HCT116 (cell line): ENCODE measurements at regions not wholly inside any gene's neighbourhood (a gene's known extent, or its start where the extent isn't known, plus 50 kb on each side); places are given as distances from the start of the nearest gene placed in this dataset.

Experiments used
- ATAC-seq: fragments of 200-7000 bp; cut with Tn5 transposase; 2 replicates; pipeline ENCODE4 v1.9.1; 2020; ENCODE audit warnings: mild to moderate bottlenecking, moderate library complexity
- BruUV-seq: library from RNA; stranded (reverse); fragments of 400-500 nt; replicated peaks from 2 replicates; lab custom pipeline; 2021; lab: Mats Ljungman, UMichigan
- CTCF ChIA-PET: fragments of 300-600 bp; sonication (Branson Sonifier 250); formaldehyde crosslinking; loops from one replicate; lab custom pipeline; 2021; ENCODE audit warnings: antibody characterized with exemption; lab: Charles Lee
- POLR2A ChIA-PET: fragments of 300-600, 350-600 bp; sonication (Branson Sonifier 250); formaldehyde crosslinking; loops from one replicate; lab custom pipeline; 2021; ENCODE audit warnings: antibody characterized with exemption; lab: Charles Lee
- RAD21 ChIA-PET, 2 experiments: fragments of 300-600 bp; sonication (Branson Sonifier 250); formaldehyde crosslinking; loops; one replicate each; lab custom pipeline; 2023; ENCODE audit warnings: low total read pairs in 2 of 2; ENCODE audit not compliant: uncharacterized antibody in 2 of 2, unreplicated experiment in 2 of 2, low non-redundant PET in 1 of 2; lab: Charles Lee
- DNase-seq: peaks from one replicate; pipeline ENCODE4 v3.0.0-alpha.2; 2010; ENCODE audit warnings: low read depth, low spot score
- H2AFZ ChIP-seq: fragments of 200-600 bp; shearing (Covaris generic), sonication (generic); 2 replicates; pipeline ENCODE4 v1.6.1; 2017; ENCODE audit warnings: low read depth, mixed run types, mixed read lengths, antibody characterized with exemption, low read length; ENCODE audit not compliant: poor library complexity, severe bottlenecking
- H3K27ac ChIP-seq: 2 replicates; pipeline ENCODE4 v1.5.1; 2012; ENCODE audit warnings: low read depth, low read length
- H3K27me3 ChIP-seq: fragments of 200-600 bp; sonication (generic); 2 replicates; pipeline ENCODE4 v1.6.1; 2016; ENCODE audit warnings: mixed run types, low read length, mixed read lengths; ENCODE audit not compliant: insufficient read depth
- H3K36me3 ChIP-seq, 2 experiments: fragments of 200-500 bp in 1 of 2; fragments of 200-600 bp in 1 of 2; sonication (Bioruptor generic) in 1 of 2; sonication (generic) in 1 of 2; 2 replicates each; pipeline versions ENCODE4 v1.5.1 to v1.6.1; 2014 to 2016; ENCODE audit warnings: low read length in 2 of 2, inconsistent platforms in 1 of 2, mixed read lengths in 1 of 2, mixed run types in 1 of 2; ENCODE audit not compliant: insufficient read depth in 2 of 2, control insufficient read depth in 1 of 2
- H3K4me1 ChIP-seq, 2 experiments: fragments of 200-600 bp in 1 of 2; sonication (generic) in 1 of 2; 2 replicates each; pipeline versions ENCODE4 v1.5.1 to v1.6.1; 2012 to 2017; ENCODE audit warnings: low read length in 2 of 2, inconsistent platforms in 1 of 2, mild to moderate bottlenecking in 1 of 2, mixed read lengths in 1 of 2, mixed run types in 1 of 2, moderate library complexity in 1 of 2; ENCODE audit not compliant: insufficient read depth in 2 of 2, control insufficient read depth in 1 of 2
- H3K4me2 ChIP-seq: fragments of 200-600 bp; sonication (generic); 2 replicates; pipeline ENCODE4 v1.6.1; 2017; ENCODE audit warnings: mixed run types, low read length, mixed read lengths
- H3K4me3 ChIP-seq, 2 experiments: fragments of 200-600 bp in 1 of 2; sonication (generic) in 1 of 2; replicated peaks in 1 of 2; 2 replicates each; pipeline ENCODE4 v1.5.1; 2011 to 2016; ENCODE audit warnings: low read length in 2 of 2, control low read depth in 1 of 2, low read depth in 1 of 2, mild to moderate bottlenecking in 1 of 2, mixed read lengths in 1 of 2, mixed run types in 1 of 2
- H3K79me2 ChIP-seq: fragments of 200-600 bp; sonication (generic); 2 replicates; pipeline ENCODE4 v1.6.1; 2017; ENCODE audit warnings: mild to moderate bottlenecking, mixed run types, low read length, moderate library complexity, mixed read lengths; ENCODE audit not compliant: insufficient read depth
- H3K9ac ChIP-seq: fragments of 200-600 bp; sonication (generic); 2 replicates; pipeline ENCODE4 v1.6.1; 2016; ENCODE audit warnings: low read length, mixed read lengths
- H3K9me2 ChIP-seq: fragments of 200-600 bp; sonication (generic), shearing (Covaris generic); 2 replicates; pipeline ENCODE4 v1.6.1; 2017; ENCODE audit warnings: mixed run types, mild to moderate bottlenecking, moderate library complexity; ENCODE audit not compliant: insufficient read depth
- H3K9me3 ChIP-seq, 2 experiments: fragments of 200-500 bp in 1 of 2; fragments of 200-600 bp in 1 of 2; sonication (Bioruptor generic) in 1 of 2; sonication (generic) in 1 of 2; 2 replicates each; pipeline ENCODE4 v1.6.1; 2014 to 2017; ENCODE audit warnings: low read length in 2 of 2, mixed read lengths in 2 of 2, inconsistent platforms in 1 of 2, low read depth in 1 of 2, mild to moderate bottlenecking in 1 of 2, mixed run types in 1 of 2, moderate library complexity in 1 of 2; ENCODE audit not compliant: control insufficient read depth in 1 of 2, insufficient read depth in 1 of 2
- H4K20me1 ChIP-seq: fragments of 200-600 bp; sonication (generic), shearing (Covaris generic); 2 replicates; pipeline ENCODE4 v1.6.1; 2017; ENCODE audit warnings: mixed run types, mild to moderate bottlenecking, moderate library complexity; ENCODE audit not compliant: insufficient read depth
- CEBPB ChIP-seq: IDR thresholded peaks from 2 replicates; pipeline ENCODE4 v1.6.1; 2012; ENCODE audit warnings: low read depth
- ELF1 ChIP-seq: IDR thresholded peaks from 2 replicates; pipeline ENCODE4 v1.6.1; 2012; ENCODE audit warnings: low read depth, borderline replicate concordance
- JUND ChIP-seq: IDR thresholded peaks from 2 replicates; pipeline ENCODE4 v1.6.1; 2012
- RAD21 ChIP-seq: IDR thresholded peaks from 2 replicates; pipeline ENCODE4 v1.6.1; 2012; ENCODE audit warnings: low read depth, mild to moderate bottlenecking
- REST ChIP-seq: IDR thresholded peaks from 2 replicates; pipeline ENCODE4 v1.6.1; 2012; ENCODE audit warnings: low read depth
- SIN3A ChIP-seq: IDR thresholded peaks from 2 replicates; pipeline ENCODE4 v1.6.1; 2012; ENCODE audit warnings: low read depth
- YY1 ChIP-seq: IDR thresholded peaks from 2 replicates; pipeline ENCODE4 v1.6.1; 2011; ENCODE audit warnings: low read length, low read depth, moderate library complexity, mild to moderate bottlenecking; ENCODE audit not compliant: insufficient replicate concordance; ENCODE audit errors: extremely low read depth
- ZFX ChIP-seq: fragments of 450-650 bp; IDR thresholded peaks from 2 replicates; pipeline ENCODE4 v1.6.1; 2017
- intact Hi-C: fragments of 100-400 bp; cut with micrococcal nuclease; formaldehyde crosslinking; loops from 2 replicates; pipeline ENCODE4 v1.10.0; 2022

- no peak overlapping the region for H2AFZ ChIP-seq
- no peaks in the 10 kb centered on the region for H3K79me2 ChIP-seq
- no peak overlapping the region for H3K27ac ChIP-seq
- ChIA-PET POLR2A (no interaction called here), RAD21 (no interaction called here), CTCF (no interaction called here)
- TF ChIP-seq RAD21 (no peak), CEBPB (no peak), YY1 (no peak), ZFX (no peak), SIN3A (no peak), REST (no peak), ELF1 (no peak), JUND (no peak)
- no peak for DNase-seq
- no peaks in the 10 kb centered on the region for H3K36me3 ChIP-seq
- H3K4me2 ChIP-seq = no peak overlapping the region
- ATAC-seq = no peak
- H3K4me1 ChIP-seq = no peaks in the 10 kb centered on the region
- H3K4me3 ChIP-seq = no peak overlapping the region
- intact Hi-C loops = no loop called here
- H4K20me1 ChIP-seq = no peaks in the 10 kb centered on the region
- no peaks in the 10 kb centered on the region for H3K9me2 ChIP-seq
- no TSS peak for BruUV-seq
- H3K9ac ChIP-seq = no peak overlapping the region
- H3K27me3 ChIP-seq = no peaks in the 10 kb centered on the region
- H3K9me3 ChIP-seq = no peaks in the 10 kb centered on the region
Observed at GRCh38 chr13:80571346-80572307, 230.7 kb upstream of the SPRY2 start.
